MM.1S (cell line): ENCODE measurements at regions not wholly inside any gene's neighbourhood (a gene's known extent, or its start where the extent isn't known, plus 50 kb on each side); places are given as distances from the start of the nearest gene placed in this dataset.

Experiments
- EZH2 ChIP-seq: fragments of 300-600 bp; sonication (generic); optimal IDR thresholded peaks from 2 replicates; pipeline ENCODE3; 2017; ENCODE audit warnings: low read depth, mild to moderate bottlenecking, antibody characterized with exemption, low read length, mixed read lengths
- EZH2phosphoT487 ChIP-seq: fragments of 300-600 bp; sonication (generic); IDR thresholded peaks from 2 replicates; pipeline ENCODE4 v1.6.1; 2018; ENCODE audit warnings: antibody characterized with exemption, low read length
- TF ChIP-seq, protein P1 (sequence below): fragments of 300-600 bp; sonication (generic); IDR thresholded peaks from 2 replicates; pipeline ENCODE4 v1.5.1; 2016; ENCODE audit warnings: antibody characterized with exemption, low read length, mixed read lengths

GRCh38 chr16:5509794-5510193 lies 412.2 kb upstream of the EEF2KMT start:
- no peak for TF ChIP-seq EZH2
- TF ChIP-seq, protein P1, sequence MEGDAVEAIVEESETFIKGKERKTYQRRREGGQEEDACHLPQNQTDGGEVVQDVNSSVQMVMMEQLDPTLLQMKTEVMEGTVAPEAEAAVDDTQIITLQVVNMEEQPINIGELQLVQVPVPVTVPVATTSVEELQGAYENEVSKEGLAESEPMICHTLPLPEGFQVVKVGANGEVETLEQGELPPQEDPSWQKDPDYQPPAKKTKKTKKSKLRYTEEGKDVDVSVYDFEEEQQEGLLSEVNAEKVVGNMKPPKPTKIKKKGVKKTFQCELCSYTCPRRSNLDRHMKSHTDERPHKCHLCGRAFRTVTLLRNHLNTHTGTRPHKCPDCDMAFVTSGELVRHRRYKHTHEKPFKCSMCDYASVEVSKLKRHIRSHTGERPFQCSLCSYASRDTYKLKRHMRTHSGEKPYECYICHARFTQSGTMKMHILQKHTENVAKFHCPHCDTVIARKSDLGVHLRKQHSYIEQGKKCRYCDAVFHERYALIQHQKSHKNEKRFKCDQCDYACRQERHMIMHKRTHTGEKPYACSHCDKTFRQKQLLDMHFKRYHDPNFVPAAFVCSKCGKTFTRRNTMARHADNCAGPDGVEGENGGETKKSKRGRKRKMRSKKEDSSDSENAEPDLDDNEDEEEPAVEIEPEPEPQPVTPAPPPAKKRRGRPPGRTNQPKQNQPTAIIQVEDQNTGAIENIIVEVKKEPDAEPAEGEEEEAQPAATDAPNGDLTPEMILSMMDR = no peak
- no peak for TF ChIP-seq EZH2phosphoT487
